IMR-90 (cell line): ENCODE measurements at regions not wholly inside any gene's neighbourhood (a gene's known extent, or its start where the extent isn't known, plus 50 kb on each side); places are given as distances from the start of the nearest gene placed in this dataset.

Source experiments
- ATAC-seq: fragments of 200-7000 bp; cut with Tn5 transposase; 2 replicates; pipeline ENCODE4 v1.9.1; 2020; ENCODE audit warnings: low read depth, mild to moderate bottlenecking, moderate library complexity
- BruUV-seq: library from RNA; stranded (reverse); fragments of 400-500 nt; replicated peaks from 2 replicates; lab custom pipeline; 2021; lab: Mats Ljungman, UMichigan
- CTCF ChIA-PET: fragments of 300-600 bp; formaldehyde crosslinking; extraction: SDS; loops from one replicate; lab custom pipeline; 2021; ENCODE audit warnings: antibody characterized with exemption; lab: Yijun Ruan, JAX
- POLR2A ChIA-PET: fragments of 300-600 bp; sonication (Branson Sonifier 250); formaldehyde crosslinking; loops from one replicate; lab custom pipeline; 2022; ENCODE audit warnings: antibody characterized with exemption; ENCODE audit not compliant: unreplicated experiment; lab: Charles Lee
- DNase-seq: peaks from one replicate; pipeline ENCODE4 v3.0.0; 2013
- H2AFZ ChIP-seq: replicated peaks from 2 replicates; pipeline ENCODE3; 2013; ENCODE audit warnings: low read length, mild to moderate bottlenecking; ENCODE audit not compliant: poor library complexity
- H2AK5ac ChIP-seq: 2 replicates; pipeline ENCODE4 v1.6.1; 2013; ENCODE audit warnings: low read depth, low read length, inconsistent platforms
- H2AK9ac ChIP-seq: replicated peaks from 2 replicates; pipeline ENCODE3; 2013; ENCODE audit warnings: mild to moderate bottlenecking, low read depth, low read length, moderate library complexity; ENCODE audit not compliant: poor library complexity
- H2BK120ac ChIP-seq: 2 replicates; pipeline ENCODE4 v1.6.1; 2013; ENCODE audit warnings: low read depth, low read length, inconsistent platforms
- H2BK15ac ChIP-seq: 3 replicates; pipeline ENCODE4 v1.6.1; 2013; ENCODE audit warnings: low read depth, low read length, inconsistent platforms
- H2BK20ac ChIP-seq: 2 replicates; pipeline ENCODE4 v1.6.1; 2013; ENCODE audit warnings: low read depth, mild to moderate bottlenecking, inconsistent platforms, low read length, moderate library complexity
- H2BK5ac ChIP-seq: 2 replicates; pipeline ENCODE4 v1.6.1; 2013; ENCODE audit warnings: mild to moderate bottlenecking, low read depth, low read length, inconsistent platforms; ENCODE audit not compliant: poor library complexity, severe bottlenecking
- H3K14ac ChIP-seq: replicated peaks from 2 replicates; pipeline ENCODE4 v1.6.1; 2013; ENCODE audit warnings: low read depth, low read length, inconsistent platforms
- H3K18ac ChIP-seq: 2 replicates; pipeline ENCODE4 v1.6.1; 2013; ENCODE audit warnings: low read depth, low read length, control low read depth
- H3K23ac ChIP-seq: 2 replicates; pipeline ENCODE4 v1.6.1; 2013; ENCODE audit warnings: low read depth, low read length, inconsistent platforms
- H3K27ac ChIP-seq: 2 replicates; pipeline ENCODE4 v1.5.1; 2013; ENCODE audit warnings: mild to moderate bottlenecking, control low read depth, low read length; ENCODE audit not compliant: insufficient read depth
- H3K27me3 ChIP-seq: 2 replicates; pipeline ENCODE4 v1.6.1; 2013; ENCODE audit warnings: low read length; ENCODE audit not compliant: control insufficient read depth, insufficient read depth
- H3K36me3 ChIP-seq: 2 replicates; pipeline ENCODE4 v1.6.1; 2013; ENCODE audit warnings: low read length, mixed read lengths; ENCODE audit not compliant: control insufficient read depth, insufficient read depth
- H3K4ac ChIP-seq: 2 replicates; pipeline ENCODE4 v1.6.1; 2013; ENCODE audit warnings: low read depth, low read length, inconsistent platforms
- H3K4me1 ChIP-seq: 2 replicates; pipeline ENCODE4 v1.6.1; 2013; ENCODE audit warnings: low read length, mixed read lengths; ENCODE audit not compliant: control insufficient read depth, insufficient read depth
- H3K4me2 ChIP-seq: 2 replicates; pipeline ENCODE4 v1.6.1; 2013; ENCODE audit warnings: low read depth, mild to moderate bottlenecking, control low read depth, low read length, moderate library complexity
- H3K4me3 ChIP-seq: 2 replicates; pipeline ENCODE4 v1.5.1; 2013; ENCODE audit warnings: low read depth, mild to moderate bottlenecking, control low read depth, low read length, moderate library complexity; ENCODE audit not compliant: insufficient read depth
- H3K56ac ChIP-seq: 2 replicates; pipeline ENCODE4 v1.6.1; 2013; ENCODE audit warnings: low read length, inconsistent platforms; ENCODE audit not compliant: insufficient read depth; ENCODE audit errors: extremely low read depth
- H3K79me1 ChIP-seq, 2 experiments: 2 replicates each; pipeline ENCODE4 v1.6.1; 2013; ENCODE audit warnings: low read length in 2 of 2, inconsistent platforms in 1 of 2, low read depth in 1 of 2
- H3K9ac ChIP-seq: 2 replicates; pipeline ENCODE4 v1.6.1; 2013; ENCODE audit warnings: low read depth, low read length, control low read depth
- H3K9me1 ChIP-seq: 2 replicates; pipeline ENCODE4 v1.6.1; 2013; ENCODE audit warnings: low read length, inconsistent platforms; ENCODE audit not compliant: insufficient read depth
- H3K9me3 ChIP-seq: 2 replicates; pipeline ENCODE4 v1.6.1; 2013; ENCODE audit warnings: low read length; ENCODE audit not compliant: control insufficient read depth, insufficient read depth
- H4K20me1 ChIP-seq: 2 replicates; pipeline ENCODE4 v1.6.1; 2013; ENCODE audit warnings: low read length, inconsistent platforms; ENCODE audit not compliant: insufficient read depth
- H4K5ac ChIP-seq: 2 replicates; pipeline ENCODE4 v1.6.1; 2013; ENCODE audit warnings: mild to moderate bottlenecking, low read depth, low read length, control low read depth
- H4K8ac ChIP-seq, 2 experiments: 2 replicates each; pipeline ENCODE4 v1.6.1; 2013; ENCODE audit warnings: low read depth in 2 of 2, low read length in 2 of 2, control low read depth in 1 of 2, inconsistent platforms in 1 of 2
- H4K91ac ChIP-seq: 2 replicates; pipeline ENCODE4 v1.6.1; 2013; ENCODE audit warnings: low read depth, low read length, inconsistent platforms; ENCODE audit not compliant: insufficient read depth
- BHLHE40 ChIP-seq: fragments of 150-350 bp; IDR thresholded peaks from 2 replicates; pipeline ENCODE4 v1.6.1; 2016; ENCODE audit warnings: mild to moderate bottlenecking, low read depth, low read length
- CEBPB ChIP-seq: IDR thresholded peaks from 2 replicates; pipeline ENCODE4 v1.6.1; 2012; ENCODE audit warnings: low read depth, low read length, improper control_type of control experiment
- CHD1 ChIP-seq: IDR thresholded peaks from 2 replicates; pipeline ENCODE4 v1.6.1; 2012; ENCODE audit warnings: low read depth, low read length, improper control_type of control experiment
- CTCF ChIP-seq: conservative IDR thresholded peaks from 2 replicates; pipeline ENCODE4 v1.5.1; 2012; ENCODE audit warnings: mild to moderate bottlenecking, low read depth, low read length, improper control_type of control experiment
- ELK1 ChIP-seq: fragments of 150-350 bp; IDR thresholded peaks from 2 replicates; pipeline ENCODE4 v1.6.1; 2016; ENCODE audit warnings: low read depth, mild to moderate bottlenecking, low read length, moderate library complexity, borderline replicate concordance
- FOS ChIP-seq: fragments of 150-350 bp; IDR thresholded peaks from 2 replicates; pipeline ENCODE4 v1.6.1; 2016; ENCODE audit warnings: low read depth, low read length
- MAFK ChIP-seq: IDR thresholded peaks from 2 replicates; pipeline ENCODE4 v1.6.1; 2012; ENCODE audit warnings: low read depth, low read length, improper control_type of control experiment
- MAZ ChIP-seq: IDR thresholded peaks from 2 replicates; pipeline ENCODE4 v1.6.1; 2012; ENCODE audit warnings: low read depth, mild to moderate bottlenecking, low read length, improper control_type of control experiment, moderate library complexity, borderline replicate concordance
- MXI1 ChIP-seq: IDR thresholded peaks from 2 replicates; pipeline ENCODE4 v1.6.1; 2012; ENCODE audit warnings: low read depth, mild to moderate bottlenecking, low read length, moderate library complexity, borderline replicate concordance
- NFE2L2 ChIP-seq: fragments of 150-350 bp; IDR thresholded peaks from 2 replicates; pipeline ENCODE4 v1.6.1; 2016; ENCODE audit warnings: low read depth, mild to moderate bottlenecking, low read length
- POLR2A ChIP-seq: IDR thresholded peaks from 2 replicates; pipeline ENCODE4 v1.6.1; 2012; ENCODE audit warnings: mild to moderate bottlenecking, low read depth, low read length
- RAD21 ChIP-seq: IDR thresholded peaks from 2 replicates; pipeline ENCODE4 v1.6.1; 2012; ENCODE audit warnings: low read length, improper control_type of control experiment
- RCOR1 ChIP-seq: IDR thresholded peaks from 2 replicates; pipeline ENCODE4 v1.6.1; 2012; ENCODE audit warnings: mild to moderate bottlenecking, low read length, improper control_type of control experiment; ENCODE audit not compliant: insufficient replicate concordance
- RFX5 ChIP-seq: IDR thresholded peaks from 2 replicates; pipeline ENCODE4 v1.8.0; 2012; ENCODE audit warnings: low read depth, mild to moderate bottlenecking, low read length, moderate library complexity
- SMC3 ChIP-seq: fragments of 150-350 bp; IDR thresholded peaks from 2 replicates; pipeline ENCODE4 v1.6.1; 2016; ENCODE audit warnings: low read depth, mild to moderate bottlenecking, antibody characterized with exemption, low read length, moderate library complexity
- USF2 ChIP-seq: fragments of 150-350 bp; IDR thresholded peaks from 2 replicates; pipeline ENCODE4 v1.6.1; 2017; ENCODE audit warnings: mild to moderate bottlenecking, antibody characterized with exemption, low read length, low read depth
- WGBS, 2 experiments: methylation state at CpG; one replicate each; pipeline versions ENCODE4 v1.1.5 to v1.1.7; 2013; ENCODE audit warnings: missing lambda C conversion rate in 2 of 2; ENCODE audit not compliant: insufficient read length in 1 of 2; ENCODE audit errors: extremely low coverage in 2 of 2; 5-methylcytosine and 5-hydroxymethylcytosine counted together
- dilution Hi-C: fragments of 300-500 bp; cut with HindIII; formaldehyde crosslinking; loops from one replicate; pipeline ENCODE4 v1.14.3; 2018; ENCODE audit warnings: low sequenced_read_pairs; ENCODE audit not compliant: unreplicated experiment
- in situ Hi-C: fragments of 300-500 bp; cut with MboI; formaldehyde crosslinking; loops from 3 replicates; pipeline ENCODE4 v1.14.3; 2019; ENCODE audit warnings: low sequenced_read_pairs, inconsistent platforms, mixed read lengths
- intact Hi-C: fragments of 100-400 bp; cut with micrococcal nuclease; formaldehyde crosslinking; loops from 2 replicates; pipeline ENCODE4 v1.10.0; 2022

- no peak overlapping the region for H3K9ac ChIP-seq
- no peak overlapping the region for H3K4ac ChIP-seq
- H3K79me1 ChIP-seq: no peaks in the 10 kb centered on the region
- no peaks in the 10 kb centered on the region for H3K9me1 ChIP-seq
- no peak overlapping the region for H2BK120ac ChIP-seq
- no peak for TF ChIP-seq NFE2L2
- TF ChIP-seq CHD1: no peak
- TF ChIP-seq RAD21: no peak
- no peak for TF ChIP-seq FOS
- TF ChIP-seq POLR2A: no peak
- no peak for TF ChIP-seq MXI1
- TF ChIP-seq USF2: no peak
- TF ChIP-seq ELK1: no peak
- no peak for TF ChIP-seq SMC3
- no peak for TF ChIP-seq BHLHE40
- no peak for TF ChIP-seq MAZ
- TF ChIP-seq CTCF: no peak
- TF ChIP-seq MAFK: no peak
- TF ChIP-seq RFX5: no peak
- TF ChIP-seq CEBPB: no peak
- no peak for TF ChIP-seq RCOR1
- ATAC-seq: no peak
- no peak overlapping the region for H2BK5ac ChIP-seq
- peaks cover 11% of the 10 kb centered on the region for H3K9me3 ChIP-seq
- no peaks in the 10 kb centered on the region for H3K4me1 ChIP-seq
- H3K4me2 ChIP-seq: no peak overlapping the region
- H4K5ac ChIP-seq: no peak overlapping the region
- H3K14ac ChIP-seq: no peak overlapping the region
- POLR2A ChIA-PET: no interaction called here
- no peak overlapping the region for H3K27ac ChIP-seq
- no peaks in the 10 kb centered on the region for H3K27me3 ChIP-seq
- H3K36me3 ChIP-seq: no peaks in the 10 kb centered on the region
- no peak overlapping the region for H4K8ac ChIP-seq
- H4K91ac ChIP-seq: no peak overlapping the region
- no peak overlapping the region for H3K4me3 ChIP-seq
- CTCF ChIA-PET: no interaction called here
- no peak for DNase-seq
- H3K18ac ChIP-seq: no peak overlapping the region
- H2AFZ ChIP-seq: no peak overlapping the region
- BruUV-seq: no TSS peak
- H4K20me1 ChIP-seq: no peaks in the 10 kb centered on the region
- dilution Hi-C loops: no loop called here
- in situ Hi-C loops: no loop called here
- no peak overlapping the region for H3K23ac ChIP-seq
- H2BK15ac ChIP-seq: no peak overlapping the region
- intact Hi-C loops: no loop called here
- H3K56ac ChIP-seq: no peak overlapping the region
- no peak overlapping the region for H2AK5ac ChIP-seq
- H2BK20ac ChIP-seq: no peak overlapping the region
- H2AK9ac ChIP-seq: no peak overlapping the region
- 60% methylated on average over 1 of the region's 5 CpGs; no CpG with 5 or more reads in 1 of the 2 experiments for WGBS, 2 experiments
Observed at GRCh38 chr10:65779985-65780384, 1145.9 kb upstream of the LRRTM3 start.
